Progenitor cell of endocrine pancreas (in vitro differentiated cells): ENCODE measurements at regions not wholly inside any gene's neighbourhood (a gene's known extent, or its start where the extent isn't known, plus 50 kb on each side); places are given as distances from the start of the nearest gene placed in this dataset.

ENCODE experiments used
- DNase-seq: peaks from one replicate; pipeline ENCODE4 v3.0.0; 2021; ENCODE audit warnings: low spot score; ENCODE audit not compliant: unreplicated experiment
- H3K27ac Mint-ChIP-seq: 2 replicates; pipeline ENCODE4 v1.8.0; 2021; ENCODE audit warnings: mild to moderate bottlenecking, moderate library complexity, mixed read lengths
- H3K27me3 Mint-ChIP-seq: 2 replicates; pipeline ENCODE4 v1.8.0; 2021; ENCODE audit warnings: mixed read lengths
- H3K36me3 Mint-ChIP-seq: 2 replicates; pipeline ENCODE4 v1.8.0; 2022; ENCODE audit warnings: mixed read lengths; ENCODE audit not compliant: insufficient read depth
- H3K4me1 Mint-ChIP-seq: 2 replicates; pipeline ENCODE4 v1.8.0; 2021; ENCODE audit warnings: low read depth, mixed read lengths
- H3K4me3 Mint-ChIP-seq: 2 replicates; pipeline ENCODE4 v1.8.0; 2021; ENCODE audit warnings: low read depth, mild to moderate bottlenecking, moderate library complexity, mixed read lengths
- H3K9me3 Mint-ChIP-seq: 2 replicates; pipeline ENCODE4 v1.8.0; 2021; ENCODE audit warnings: low read depth, mixed read lengths
- CTCF ChIP-seq: fragments of 200-600 bp; sonication (generic); IDR thresholded peaks from one replicate; pipeline ENCODE4 v1.5.0; 2021; ENCODE audit warnings: antibody characterized with exemption, mild to moderate bottlenecking; ENCODE audit not compliant: unreplicated experiment

DNA sequence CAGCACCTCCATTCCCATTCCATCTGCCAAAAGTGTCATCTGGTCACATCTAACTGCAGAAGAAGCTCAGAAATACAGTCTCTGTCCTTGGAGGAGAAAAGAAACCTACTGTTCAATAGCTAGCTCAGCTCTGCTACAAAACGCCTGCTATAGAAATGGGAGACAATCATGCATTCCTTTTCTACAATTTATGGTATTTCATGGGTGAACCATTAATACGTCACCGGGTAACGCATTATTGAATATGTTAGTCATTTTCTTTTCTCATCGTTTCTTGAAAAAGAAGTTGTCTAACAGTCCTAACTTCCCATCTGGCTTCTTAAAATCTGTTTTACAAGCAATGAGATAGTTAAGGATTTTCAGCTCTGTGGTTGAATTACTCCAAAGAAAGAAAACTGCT is 496.7 kb upstream of the RBFOX1 start:
- Mint-ChIP-seq H3K4me3 (no peak overlapping the region), H3K4me1 (no peaks in the 10 kb centered on the region), H3K27me3 (no peaks in the 10 kb centered on the region), H3K36me3 (no peaks in the 10 kb centered on the region), H3K27ac (no peak overlapping the region), H3K9me3 (no peaks in the 10 kb centered on the region)
- no peak for DNase-seq
- no peak for TF ChIP-seq CTCF

DNA sequence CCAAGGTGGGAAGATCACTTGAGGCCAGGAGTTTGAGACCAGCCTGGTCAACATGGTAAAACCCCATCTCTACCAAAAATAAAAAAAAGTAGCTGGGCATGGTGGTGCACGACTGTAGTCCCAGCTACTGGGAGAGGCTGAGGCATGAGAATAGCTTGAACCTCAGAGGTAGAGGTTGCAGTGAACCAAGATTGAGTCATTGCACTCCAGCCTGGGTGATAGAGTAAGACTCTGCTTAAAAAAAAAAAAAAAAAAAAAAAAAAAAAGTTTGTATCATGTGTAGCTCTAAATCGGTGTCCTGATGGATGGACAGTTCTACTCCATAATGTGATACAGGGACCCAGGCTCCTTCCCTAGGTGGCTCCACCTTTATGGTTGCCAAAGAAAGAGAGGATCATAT is 497.1 kb upstream of the RBFOX1 start:
- Mint-ChIP-seq H3K4me3 (no peak overlapping the region), H3K27me3 (no peaks in the 10 kb centered on the region), H3K27ac (no peak overlapping the region), H3K9me3 (no peaks in the 10 kb centered on the region), H3K4me1 (no peaks in the 10 kb centered on the region), H3K36me3 (no peaks in the 10 kb centered on the region)
- no peak for DNase-seq
- TF ChIP-seq CTCF = no peak

DNA sequence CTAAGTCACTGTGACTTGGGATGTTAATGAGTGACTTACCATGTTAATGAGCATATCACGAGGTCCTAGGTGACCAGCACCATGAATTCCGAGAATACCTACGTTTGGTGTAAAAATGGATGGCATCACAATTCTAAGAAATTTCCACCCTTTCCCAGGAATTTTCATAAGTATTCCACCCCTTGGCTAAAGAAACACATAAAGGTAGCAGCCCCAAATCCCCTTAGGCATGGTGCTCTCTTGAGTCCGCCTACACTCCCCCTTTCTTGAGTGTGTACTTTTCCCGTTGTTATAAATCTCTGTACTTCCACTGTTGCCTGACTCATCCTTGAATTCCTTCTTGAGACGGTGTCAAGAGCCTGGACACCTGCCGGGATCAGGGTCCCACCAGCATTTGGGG is 504.0 kb upstream of the RBFOX1 start:
- Mint-ChIP-seq H3K9me3 (no peaks in the 10 kb centered on the region), H3K27ac (no peak overlapping the region), H3K4me3 (no peak overlapping the region), H3K27me3 (peaks cover 2% of the 10 kb centered on the region), H3K4me1 (no peaks in the 10 kb centered on the region), H3K36me3 (no peaks in the 10 kb centered on the region)
- no peak for DNase-seq
- TF ChIP-seq CTCF = no peak

DNA sequence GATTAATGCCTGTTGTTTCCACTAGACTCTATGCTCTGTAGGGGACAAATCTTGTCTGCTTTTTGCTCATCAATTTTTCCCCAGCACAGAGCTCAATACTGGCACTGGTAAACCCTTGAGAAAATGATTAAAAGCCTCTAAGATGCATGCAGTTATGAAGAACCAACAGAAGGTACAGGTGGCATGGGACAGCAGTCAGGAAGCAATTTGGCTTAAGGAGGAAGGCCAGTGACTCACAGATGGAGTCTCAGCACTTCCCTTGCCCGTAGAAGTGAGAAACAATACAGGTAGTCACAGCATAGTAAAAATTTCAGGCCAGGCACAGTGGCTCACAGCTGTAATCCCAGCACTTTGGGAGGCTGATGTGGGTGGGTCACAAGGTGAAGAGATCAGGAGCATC is 504.7 kb upstream of the RBFOX1 start:
- Mint-ChIP-seq H3K27me3 (peaks cover 5% of the 10 kb centered on the region), H3K4me1 (no peaks in the 10 kb centered on the region), H3K9me3 (no peaks in the 10 kb centered on the region), H3K36me3 (no peaks in the 10 kb centered on the region), H3K27ac (no peak overlapping the region), H3K4me3 (no peak overlapping the region)
- TF ChIP-seq CTCF = no peak
- no peak for DNase-seq

GRCh38 chr16:6827267-6827666 is 505.4 kb upstream of the RBFOX1 start:
- TF ChIP-seq CTCF = no peak
- no peaks in the 10 kb centered on the region for H3K36me3 Mint-ChIP-seq
- H3K4me3 Mint-ChIP-seq = no peak overlapping the region
- no peaks in the 10 kb centered on the region for H3K4me1 Mint-ChIP-seq
- no peak for DNase-seq
- no peaks in the 10 kb centered on the region for H3K9me3 Mint-ChIP-seq
- no peak overlapping the region for H3K27ac Mint-ChIP-seq
- H3K27me3 Mint-ChIP-seq = peaks cover 8% of the 10 kb centered on the region
